HTR-8/SVneo (cell line): ENCODE measurements at regions not wholly inside any gene's neighbourhood (a gene's known extent, or its start where the extent isn't known, plus 50 kb on each side); places are given as distances from the start of the nearest gene placed in this dataset.
"Not testable (repeated sequence)": the region's sequence is repeated elsewhere in the genome, so short reads cannot be mapped to it uniquely, and the experiment has no call there.

Source experiments
- DNase-seq: peaks from one replicate; pipeline ENCODE4 v3.0.0; 2011; ENCODE audit warnings: low spot score, mixed read lengths; ENCODE audit not compliant: insufficient read length
- FAIRE-seq: peaks from 2 replicates; lab custom pipeline; 2011; peaks lifted over from hg19 to GRCh38; lab: Jason Lieb, UNC

DNA sequence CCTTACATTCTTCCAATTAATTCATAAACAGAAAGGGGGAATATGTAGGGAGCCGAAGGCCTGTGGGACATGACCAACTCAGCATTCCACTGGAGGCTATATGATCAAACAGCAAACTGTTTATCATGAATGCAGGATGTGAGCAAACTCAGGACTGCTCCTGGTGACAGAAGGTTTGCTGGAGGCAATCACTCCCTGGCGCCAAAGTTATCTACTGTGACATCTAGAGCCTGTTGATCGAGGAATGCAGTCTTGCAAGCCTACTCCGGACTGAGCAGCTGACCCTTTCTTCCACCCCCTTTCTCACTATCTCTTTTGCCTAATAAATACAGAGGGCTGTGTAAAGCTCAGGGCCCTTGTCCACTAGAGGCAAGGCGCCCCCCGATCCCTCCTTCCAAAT lies 122.0 kb upstream of the ZCCHC13 start:
- FAIRE-seq, DNase-seq: not testable (repeated sequence)

DNA sequence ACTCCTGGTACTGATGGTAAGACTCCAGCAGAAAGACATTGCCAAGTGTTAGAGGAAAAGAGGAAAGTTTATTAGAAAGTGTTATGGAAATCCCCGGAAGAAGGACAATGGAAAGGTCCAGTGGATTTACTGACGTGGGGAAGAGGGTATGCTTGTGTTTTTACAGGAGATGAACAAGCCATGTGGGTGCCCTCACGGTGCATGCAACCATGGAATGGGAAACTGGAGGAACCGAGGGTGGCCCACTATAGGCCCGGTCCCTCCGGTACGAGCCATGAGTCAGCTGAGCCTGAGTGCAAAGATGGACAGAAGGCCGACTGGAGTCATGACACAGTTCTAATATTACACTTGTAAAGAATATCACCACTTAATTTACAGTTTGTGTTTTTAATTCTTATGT lies 123.3 kb upstream of the ZCCHC13 start:
- no peak for DNase-seq
- FAIRE-seq, result no peak

DNA sequence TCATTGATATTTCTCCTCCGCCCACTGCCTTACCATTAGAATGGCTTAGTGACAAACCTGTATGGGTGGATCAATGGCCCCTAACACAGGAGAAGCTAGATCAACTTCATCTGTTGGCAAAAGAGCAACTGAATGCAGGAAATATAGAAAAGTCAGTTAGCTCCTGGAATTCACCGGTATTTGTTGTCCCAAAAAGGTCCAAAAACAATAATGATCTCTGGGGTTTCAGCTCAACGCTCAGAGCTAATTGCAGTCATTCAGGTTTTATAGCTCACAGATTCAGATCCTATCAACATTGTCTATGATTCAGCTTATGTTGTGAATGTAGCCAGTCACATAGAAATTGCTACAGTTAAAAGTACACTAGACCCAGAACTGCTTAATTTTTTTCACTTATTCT lies 124.0 kb upstream of the ZCCHC13 start:
- FAIRE-seq (no peak), DNase-seq (no peak)

DNA sequence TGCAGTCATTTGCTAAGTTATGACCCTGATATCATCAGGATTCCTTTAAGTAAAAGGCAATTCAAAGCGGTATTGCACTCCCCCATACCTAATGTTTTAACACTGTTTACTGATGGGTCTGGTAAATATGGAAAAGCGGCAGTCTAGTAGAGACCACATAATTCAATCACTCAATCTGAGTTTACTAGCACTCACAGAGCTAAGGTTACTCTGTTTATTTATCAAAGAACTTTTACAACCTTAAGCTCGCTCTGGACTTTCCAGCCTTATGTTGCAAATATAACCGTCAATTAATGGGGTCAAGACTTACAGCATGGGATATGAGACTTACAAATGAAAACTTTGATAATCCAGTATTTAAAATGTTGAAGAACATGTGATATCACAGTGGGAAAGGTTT lies 124.5 kb upstream of the ZCCHC13 start:
- no peak for DNase-seq
- FAIRE-seq, result no peak

DNA sequence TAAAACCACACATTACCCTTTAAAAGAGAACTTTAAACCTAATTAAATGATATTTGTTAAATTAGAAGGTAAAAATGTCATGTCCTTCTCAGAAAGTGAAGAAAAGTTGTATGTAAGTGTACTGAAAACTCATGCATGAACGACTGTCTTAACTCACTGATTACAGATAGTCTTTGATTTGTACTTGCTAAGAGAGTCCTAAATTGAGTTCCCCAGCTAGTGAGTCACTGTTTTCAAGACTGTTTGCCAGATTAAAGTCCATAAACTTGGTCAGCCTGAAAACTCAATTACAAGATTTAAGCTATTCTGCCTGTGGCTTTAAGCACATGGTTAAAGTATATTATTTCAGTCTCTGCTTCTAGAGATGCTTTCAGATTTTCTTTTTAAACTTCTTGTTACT lies 124.9 kb upstream of the ZCCHC13 start:
- DNase-seq (no peak), FAIRE-seq (no peak)

DNA sequence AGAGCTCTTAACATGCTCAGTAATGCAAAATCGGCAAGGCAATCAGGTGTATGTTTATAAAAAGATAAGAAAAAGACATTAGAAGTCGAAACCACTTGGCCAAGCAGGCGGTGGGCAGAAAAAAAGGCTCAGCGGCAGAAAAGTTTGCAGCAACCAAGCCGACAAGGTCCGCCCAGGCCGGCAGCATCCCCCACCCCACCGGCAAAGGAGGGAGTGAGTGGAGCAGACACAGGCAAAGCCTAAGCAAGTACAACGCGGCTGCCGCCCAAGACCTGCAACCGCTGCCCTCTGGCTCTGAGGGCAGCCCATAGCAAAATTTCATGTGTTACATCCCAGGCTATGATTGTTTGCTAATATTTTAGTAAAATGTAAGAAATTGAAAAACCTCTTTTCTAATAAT lies 125.4 kb upstream of the ZCCHC13 start:
- FAIRE-seq, result no peak
- no peak for DNase-seq

DNA sequence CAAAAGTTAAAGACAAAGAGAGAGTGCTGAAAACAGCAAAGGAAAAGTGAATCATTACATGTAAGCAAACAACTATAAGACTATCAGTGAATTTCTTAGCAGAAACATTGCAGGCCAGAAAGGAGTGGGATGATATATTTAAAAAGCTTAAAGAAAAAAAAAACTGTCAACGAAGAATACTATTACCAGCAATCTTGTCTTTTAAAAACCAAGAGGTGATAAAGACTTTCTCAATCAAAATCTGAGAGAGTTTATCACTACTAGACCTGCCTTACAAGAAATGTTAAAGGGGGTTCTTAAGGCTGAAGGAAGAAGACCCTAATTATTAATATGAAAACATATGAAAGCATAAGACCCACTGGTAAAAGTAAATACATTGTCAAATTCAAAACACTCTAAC lies 132.5 kb upstream of the ZCCHC13 start:
- no peak for FAIRE-seq
- DNase-seq, result no peak

DNA sequence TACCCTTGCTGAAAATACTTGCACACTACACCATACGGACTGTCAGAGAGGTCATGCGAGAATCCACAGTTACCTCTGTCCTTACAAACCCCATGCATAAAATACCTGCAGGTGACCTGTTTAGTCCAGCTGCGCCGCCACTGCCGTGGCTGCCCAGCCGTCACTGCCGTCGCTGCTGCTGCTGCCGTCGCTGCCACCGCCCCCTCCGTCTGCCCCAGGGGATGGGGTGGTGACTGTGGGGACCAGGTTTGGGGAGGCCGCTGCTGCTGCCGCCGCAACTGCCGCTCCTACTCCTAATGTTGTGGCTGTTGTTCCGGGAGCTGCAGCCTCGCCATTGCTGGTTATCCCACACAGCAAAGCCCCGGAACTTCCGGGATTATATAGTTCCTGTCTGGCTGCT lies 141.8 kb upstream of the ZCCHC13 start:
- FAIRE-seq, result no peak
- no peak for DNase-seq

DNA sequence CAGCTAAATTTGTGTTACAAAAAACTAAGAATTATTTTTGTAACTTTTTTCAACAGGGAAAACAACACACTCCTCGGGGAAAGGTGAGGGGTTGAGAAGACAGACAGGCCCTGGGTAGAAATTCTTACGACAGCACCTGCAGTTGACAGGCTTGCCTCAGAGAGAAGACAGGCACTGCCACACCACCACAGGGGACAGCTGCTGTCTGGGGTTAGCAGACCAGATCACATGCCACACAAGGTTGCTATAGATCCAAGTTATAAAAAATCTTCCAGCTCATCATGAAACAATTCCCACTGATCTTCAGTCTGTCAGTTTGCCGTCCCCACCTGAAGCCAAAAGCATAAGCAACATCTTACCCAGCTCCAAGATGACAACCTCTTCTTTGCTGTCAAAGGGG lies 143.2 kb upstream of the ZCCHC13 start:
- FAIRE-seq (no peak), DNase-seq (no peak)

DNA sequence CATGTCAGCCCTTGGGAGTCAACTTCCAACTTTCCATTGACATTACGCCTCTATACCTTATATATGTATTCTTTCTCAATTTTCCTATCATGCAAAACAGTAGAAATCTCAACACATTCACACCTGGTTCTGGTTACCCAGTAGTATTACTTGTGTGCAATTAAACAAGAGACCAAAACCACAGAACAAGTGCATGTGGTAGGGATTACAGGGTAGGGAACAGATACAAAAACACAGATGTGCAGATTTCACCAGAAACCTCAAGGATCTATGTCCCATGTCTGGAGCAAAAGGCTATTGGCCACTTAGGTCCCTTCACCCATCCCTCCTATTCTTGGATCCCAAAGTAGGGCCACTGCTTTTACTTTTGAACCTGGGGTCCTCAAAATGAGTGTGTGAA lies 143.6 kb upstream of the ZCCHC13 start:
- no peak for DNase-seq
- no peak for FAIRE-seq

DNA sequence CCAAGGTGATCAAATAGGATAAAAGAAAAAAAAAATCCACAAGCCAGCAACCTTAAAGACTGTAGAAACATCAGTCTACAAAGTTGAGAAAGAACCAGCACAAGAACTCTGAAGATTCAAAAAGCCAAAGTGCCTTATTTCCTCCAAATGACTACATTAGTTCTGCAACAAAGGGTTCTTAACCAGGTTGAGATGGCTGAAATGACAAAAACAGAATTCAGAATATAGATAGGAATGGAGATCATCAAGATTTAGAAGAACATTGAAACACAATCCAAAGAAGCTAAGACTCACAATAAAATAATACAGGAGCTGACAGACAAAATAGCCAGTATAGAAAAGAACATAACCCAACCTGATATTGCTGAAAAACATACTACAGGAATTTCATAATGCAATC lies 156.5 kb upstream of the ZCCHC13 start:
- FAIRE-seq (no peak), DNase-seq (no peak)

DNA sequence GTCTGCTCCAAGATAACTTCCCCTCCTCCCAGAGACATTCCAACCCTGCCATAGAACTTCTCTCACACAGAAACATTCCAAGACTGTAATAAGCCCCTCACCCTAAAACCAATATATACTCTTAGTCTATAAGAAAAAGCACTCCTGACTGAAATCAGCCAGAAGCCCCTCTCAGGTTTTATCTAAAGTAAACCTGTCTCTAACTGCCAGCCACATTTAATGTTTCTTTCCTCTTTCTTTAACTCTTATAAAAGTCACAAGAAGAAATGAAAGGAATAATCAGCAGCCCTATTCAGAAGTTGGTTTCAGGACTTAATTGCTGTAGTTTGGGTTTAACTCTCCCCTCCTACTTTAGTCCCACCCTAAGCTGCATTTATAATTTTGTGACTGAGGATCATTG lies 165.0 kb upstream of the ZCCHC13 start:
- DNase-seq (no peak), FAIRE-seq (no peak)

DNA sequence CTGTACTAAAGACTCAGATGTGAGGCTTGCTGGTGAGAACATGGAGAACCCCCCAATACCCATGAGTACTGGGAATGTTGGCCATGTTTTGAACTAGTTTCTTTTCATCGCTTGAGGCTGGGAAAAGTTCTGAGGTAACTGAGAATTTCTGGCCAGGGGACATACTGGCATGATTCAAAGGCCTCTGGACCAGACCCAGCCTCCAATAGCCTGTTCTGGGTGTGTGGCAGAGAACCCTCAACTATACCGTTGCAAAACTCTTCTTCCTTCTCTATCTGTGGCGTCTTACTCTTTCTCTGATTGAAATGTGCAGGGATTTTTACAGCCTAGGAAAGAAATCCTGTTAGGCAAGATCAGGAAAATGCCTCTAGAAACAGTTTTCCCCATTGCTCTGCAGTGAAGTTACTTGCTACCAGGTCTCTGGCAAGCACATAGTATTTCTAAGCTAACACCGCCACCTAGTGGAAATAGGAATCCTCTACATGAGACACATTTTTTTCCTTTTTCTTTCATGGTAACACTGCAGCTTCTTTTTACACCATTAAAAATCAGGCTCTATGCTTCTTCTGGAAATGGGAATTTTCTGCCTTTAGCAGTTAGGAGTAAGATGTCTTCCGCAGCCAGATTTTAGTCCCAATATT lies 170.7 kb upstream of the ZCCHC13 start:
- FAIRE-seq (peak; percentile 44), DNase-seq (peak; percentile 77)

DNA sequence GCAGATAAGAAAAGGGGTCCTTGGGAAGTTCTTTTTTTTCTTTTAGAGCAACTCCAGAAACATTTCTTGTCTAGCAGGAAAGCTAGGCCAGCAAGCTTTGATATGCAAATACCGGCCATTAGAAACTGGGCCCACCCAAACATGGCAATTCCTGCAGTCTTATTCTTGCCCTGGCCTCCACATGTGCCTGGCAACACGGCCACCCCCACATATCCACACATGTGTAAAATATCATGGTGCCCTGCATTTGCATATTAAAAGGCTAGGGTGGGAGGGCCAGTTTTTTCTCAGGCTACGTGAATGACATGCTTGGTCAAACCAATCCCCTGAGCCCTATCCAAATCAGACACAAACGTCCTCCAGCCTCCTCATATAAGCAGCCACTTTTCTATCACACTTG lies 171.7 kb upstream of the ZCCHC13 start:
- DNase-seq, result no peak

DNA sequence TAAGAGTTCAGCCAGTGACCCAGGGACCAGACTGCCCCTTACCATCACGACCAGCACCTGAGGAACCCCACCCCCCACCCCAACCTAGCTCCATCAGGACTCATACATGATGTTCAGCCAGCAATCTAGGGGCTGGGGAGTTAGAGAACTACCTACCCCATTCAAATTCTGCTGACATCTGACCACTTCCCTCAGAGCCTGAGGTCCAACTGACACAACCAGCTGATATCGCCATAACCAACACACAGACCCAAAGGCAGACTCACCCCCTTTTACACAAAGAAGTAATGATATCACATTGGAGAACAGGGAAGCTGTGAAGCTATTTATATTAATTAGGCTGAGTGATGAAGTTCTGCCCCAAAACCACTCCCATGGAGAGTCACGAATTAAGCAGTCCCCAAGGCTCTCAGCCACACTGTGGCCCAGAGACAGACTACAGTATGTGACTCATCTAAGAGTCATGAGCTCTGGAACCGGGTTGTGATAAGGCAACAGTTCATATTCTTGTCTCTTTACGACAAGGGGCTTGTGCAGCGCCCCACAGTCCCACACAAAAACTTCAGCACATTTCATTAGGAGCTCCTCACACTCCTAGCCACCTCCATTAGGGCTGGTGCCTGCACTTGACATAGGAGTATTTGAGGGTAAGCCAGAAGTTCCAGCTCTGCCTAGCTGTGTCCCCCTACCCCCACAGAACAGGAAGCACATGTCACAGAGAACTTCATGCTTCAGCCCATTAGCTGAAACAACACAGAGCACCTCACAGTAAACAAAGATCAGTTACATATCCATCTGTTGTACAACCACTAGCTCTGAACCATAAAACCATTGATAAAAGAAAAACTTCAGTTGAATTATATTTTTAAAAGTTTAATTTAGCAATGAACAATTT lies 184.7 kb upstream of the ZCCHC13 start:
- peak; percentile 54 for DNase-seq

More for the DNA sequence above, 171.7 kb upstream of the ZCCHC13 start:
- FAIRE-seq, result no peak

DNA sequence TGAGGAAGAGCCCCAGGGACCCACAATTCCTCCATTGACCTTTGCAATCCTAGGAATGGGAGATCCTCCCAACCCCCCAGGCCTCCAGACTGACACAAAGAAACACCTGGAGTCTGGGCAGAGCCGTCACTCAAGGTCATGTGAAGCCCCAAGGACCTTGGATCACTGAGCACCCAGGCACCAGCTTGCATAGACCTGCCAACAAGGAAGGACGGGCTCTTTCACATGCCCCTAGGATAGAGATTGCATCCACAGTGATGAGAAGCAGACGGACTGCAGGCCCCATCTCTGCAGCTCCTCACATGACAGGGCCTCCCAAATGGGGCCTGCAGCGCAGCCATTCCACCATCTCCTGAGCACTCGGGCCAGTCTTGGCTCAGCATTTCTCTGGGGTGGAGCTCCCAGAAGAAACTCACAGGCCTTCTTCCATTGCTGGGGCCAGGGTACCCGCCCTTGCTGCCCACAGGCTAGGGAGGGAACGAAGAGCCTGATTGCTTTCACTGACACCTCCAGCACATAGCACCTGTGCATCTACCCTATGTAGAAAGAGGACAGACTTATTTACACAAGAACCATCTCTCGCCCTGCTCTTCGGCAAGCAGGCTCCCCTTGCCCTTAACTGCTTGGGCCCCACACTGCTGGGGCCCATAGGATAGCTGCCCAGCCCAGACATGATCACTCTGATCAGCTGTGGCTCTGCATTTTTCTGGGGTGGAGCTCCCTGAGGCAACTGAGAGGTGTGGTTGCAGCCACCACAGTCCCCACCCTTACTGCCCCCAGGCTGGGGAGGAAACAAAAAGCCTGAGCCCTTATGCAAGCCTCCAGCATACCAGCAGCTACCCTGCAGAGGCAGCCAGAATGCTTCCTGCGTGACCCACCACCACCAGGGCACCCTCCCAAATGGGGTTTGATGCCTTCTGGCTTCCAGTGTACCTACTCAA lies 185.7 kb upstream of the ZCCHC13 start:
- FAIRE-seq, result no peak

More for the DNA sequence above, 184.7 kb upstream of the ZCCHC13 start:
- no peak for FAIRE-seq

DNA sequence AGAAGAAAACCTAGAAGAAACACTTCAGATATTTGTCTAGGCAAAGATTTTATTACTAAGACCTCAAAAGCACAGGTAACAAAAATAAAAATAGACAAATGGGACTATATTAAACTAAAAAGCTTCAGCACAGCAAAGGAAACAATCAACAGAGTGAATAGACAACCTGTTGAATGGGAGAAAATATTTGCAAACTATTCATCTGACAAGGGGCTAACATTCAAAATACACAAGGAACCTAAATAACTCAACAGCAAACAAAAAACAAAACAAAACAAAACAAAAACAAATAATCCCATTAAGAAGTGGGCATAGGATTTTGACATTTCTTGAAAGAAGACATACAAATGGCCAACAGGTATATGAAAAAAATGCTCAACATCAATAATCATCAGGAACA lies 192.7 kb upstream of the ZCCHC13 start:
- FAIRE-seq (no peak), DNase-seq (no peak)

More for the DNA sequence above, 185.7 kb upstream of the ZCCHC13 start:
- no peak for DNase-seq

DNA sequence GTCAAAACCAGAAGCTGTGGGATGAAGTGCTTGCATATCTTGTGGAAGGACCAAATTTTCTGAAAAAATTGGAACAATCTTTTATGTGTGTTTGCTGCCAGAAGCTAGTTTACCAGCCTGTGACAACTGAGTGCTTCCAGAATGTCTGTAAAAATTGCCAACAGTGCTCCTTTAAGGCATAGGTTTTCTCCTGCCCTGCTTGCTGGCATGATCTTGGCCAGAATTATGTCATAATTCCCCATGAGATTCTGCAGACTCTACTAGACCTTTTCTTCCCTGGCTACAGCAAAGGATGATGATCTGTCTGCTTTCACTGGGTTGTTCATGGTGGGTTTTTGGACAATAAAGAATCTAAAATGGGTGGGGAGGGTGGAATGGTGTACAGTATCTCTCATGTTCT lies 196.3 kb upstream of the ZCCHC13 start:
- DNase-seq (no peak), FAIRE-seq (no peak)

DNA sequence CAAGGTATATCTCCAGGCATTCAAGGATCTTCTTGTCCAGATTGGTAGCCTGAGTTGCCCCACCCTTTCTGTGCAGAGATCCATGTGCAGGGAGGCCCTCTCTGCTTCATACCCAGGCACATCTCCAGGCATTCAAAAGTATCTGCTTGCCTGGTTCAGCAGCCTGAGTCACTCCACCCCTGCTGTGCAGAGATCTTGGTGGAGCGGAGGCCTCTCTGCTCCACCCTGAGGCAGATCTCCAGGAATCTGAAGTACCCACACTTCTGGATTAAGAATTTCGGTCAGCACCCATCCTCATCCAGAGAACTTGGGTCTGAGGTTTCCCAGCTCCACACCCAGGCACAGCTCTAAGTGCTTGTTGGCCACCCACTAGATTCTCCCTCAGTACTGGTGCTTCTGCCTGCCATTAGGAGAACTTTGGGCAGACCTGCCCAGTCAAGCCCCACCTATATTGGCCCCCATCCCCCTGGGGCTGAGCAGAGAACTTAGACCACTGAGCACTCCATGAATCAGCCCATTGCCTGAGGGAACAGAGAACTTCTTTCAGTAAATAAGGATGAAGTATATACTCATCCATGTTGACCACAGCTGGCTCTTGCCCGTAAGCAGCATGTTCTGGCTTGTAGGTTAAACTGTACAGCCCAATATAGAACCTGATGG lies 199.5 kb upstream of the ZCCHC13 start:
- no peak for DNase-seq

DNA sequence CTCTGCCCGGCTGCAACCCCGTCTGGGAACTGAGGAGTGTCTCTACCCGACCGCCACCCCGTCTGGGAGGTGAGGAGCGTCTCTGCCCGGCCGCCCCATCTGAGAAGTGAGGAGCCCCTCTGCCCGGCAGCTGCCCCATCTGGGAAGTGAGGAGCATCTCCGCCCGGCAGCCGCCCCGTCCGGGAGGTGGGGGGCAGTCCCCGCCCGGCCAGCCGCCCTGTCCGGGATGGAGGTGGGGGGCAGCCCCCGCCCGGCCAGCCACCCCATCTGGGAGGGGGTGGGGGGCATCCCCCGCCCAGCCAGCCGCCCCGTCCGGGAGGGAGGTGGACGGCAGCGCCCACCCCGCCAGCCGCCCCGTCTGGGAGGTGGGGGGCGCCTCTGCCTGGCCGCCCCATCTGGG lies 205.6 kb upstream of the ZCCHC13 start:
- DNase-seq, FAIRE-seq: not testable (repeated sequence)

More for the DNA sequence above, 199.5 kb upstream of the ZCCHC13 start:
- FAIRE-seq, result no peak
